Lower leg skin (tissue), 3 donors: ENCODE measurements at regions not wholly inside any gene's neighbourhood (a gene's known extent, or its start where the extent isn't known, plus 50 kb on each side); places are given as distances from the start of the nearest gene placed in this dataset.
"Not testable (repeated sequence)": the region's sequence is repeated elsewhere in the genome, so short reads cannot be mapped to it uniquely, and the experiment has no call there.

ENCODE experiments used
- POLR2A ChIP-seq, 2 donors: fragments of 450-650 bp; IDR thresholded peaks; one replicate each; pipeline ENCODE4 v1.6.1; 2016 to 2017; ENCODE audit warnings: antibody characterized with exemption in 2 of 2, mild to moderate bottlenecking in 1 of 2, moderate library complexity in 1 of 2
- TF ChIP-seq, protein P1 (sequence below), 3 donors: fragments of 450-650 bp; IDR thresholded peaks; one replicate each; pipeline ENCODE4 v1.5.1; 2016; ENCODE audit warnings: antibody characterized with exemption in 3 of 3, mild to moderate bottlenecking in 3 of 3, moderate library complexity in 2 of 3

DNA sequence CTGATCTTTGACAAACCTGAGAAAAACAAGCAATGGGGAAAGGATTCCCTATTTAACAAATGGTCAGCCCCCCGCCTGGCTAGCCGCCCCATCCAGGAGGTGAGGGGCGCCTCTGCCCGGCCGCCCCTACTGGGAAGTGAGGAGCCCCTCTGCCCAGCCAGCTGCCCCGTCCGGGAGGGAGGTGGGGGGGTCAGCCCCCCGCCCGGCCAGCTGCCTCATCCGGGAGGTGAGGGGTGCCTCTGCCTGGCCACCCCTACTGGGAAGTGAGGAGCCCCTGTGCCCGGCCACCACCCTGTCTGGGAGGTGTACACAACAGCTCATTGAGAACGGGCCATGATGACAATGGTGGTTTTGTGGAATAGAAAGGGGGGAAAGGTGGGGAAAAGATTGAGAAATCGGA lies 717.1 kb downstream of the COL12A1 start:
- TF ChIP-seq, protein P1, sequence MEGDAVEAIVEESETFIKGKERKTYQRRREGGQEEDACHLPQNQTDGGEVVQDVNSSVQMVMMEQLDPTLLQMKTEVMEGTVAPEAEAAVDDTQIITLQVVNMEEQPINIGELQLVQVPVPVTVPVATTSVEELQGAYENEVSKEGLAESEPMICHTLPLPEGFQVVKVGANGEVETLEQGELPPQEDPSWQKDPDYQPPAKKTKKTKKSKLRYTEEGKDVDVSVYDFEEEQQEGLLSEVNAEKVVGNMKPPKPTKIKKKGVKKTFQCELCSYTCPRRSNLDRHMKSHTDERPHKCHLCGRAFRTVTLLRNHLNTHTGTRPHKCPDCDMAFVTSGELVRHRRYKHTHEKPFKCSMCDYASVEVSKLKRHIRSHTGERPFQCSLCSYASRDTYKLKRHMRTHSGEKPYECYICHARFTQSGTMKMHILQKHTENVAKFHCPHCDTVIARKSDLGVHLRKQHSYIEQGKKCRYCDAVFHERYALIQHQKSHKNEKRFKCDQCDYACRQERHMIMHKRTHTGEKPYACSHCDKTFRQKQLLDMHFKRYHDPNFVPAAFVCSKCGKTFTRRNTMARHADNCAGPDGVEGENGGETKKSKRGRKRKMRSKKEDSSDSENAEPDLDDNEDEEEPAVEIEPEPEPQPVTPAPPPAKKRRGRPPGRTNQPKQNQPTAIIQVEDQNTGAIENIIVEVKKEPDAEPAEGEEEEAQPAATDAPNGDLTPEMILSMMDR (IDR thresholded peaks at IDR 0.05), result not testable (repeated sequence)
- TF ChIP-seq POLR2A (IDR thresholded peaks at IDR 0.05), result not testable (repeated sequence)
